ENCODE measurements at regions not wholly inside any gene's neighbourhood (a gene's known extent, or its start where the extent isn't known, plus 50 kb on each side); places are given as distances from the start of the nearest gene placed in this dataset.

DNA sequence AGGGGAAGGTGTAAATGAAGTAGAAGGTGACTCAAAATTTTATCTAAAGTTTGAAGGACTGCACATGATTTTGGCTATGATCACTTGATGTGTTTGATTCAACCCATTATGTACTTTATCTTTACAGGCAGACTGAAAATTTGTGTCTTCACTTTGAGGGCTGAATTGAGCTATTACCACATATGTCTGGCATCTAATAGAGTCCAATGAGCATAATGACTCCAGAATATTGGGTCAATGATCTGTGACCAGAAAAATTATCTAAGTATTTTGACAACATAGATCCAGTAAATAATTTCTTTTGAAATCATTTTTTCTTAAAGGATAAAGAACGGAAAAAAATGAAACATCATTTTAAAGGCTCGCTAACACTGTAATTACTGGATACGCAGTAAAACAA is 2810.0 kb downstream of the PCDH9 start:
- TF ChIP-seq EZH2phosphoT487 (IDR thresholded peaks at IDR 0.05; ENCODE audit: low read depth): no peak
- TF ChIP-seq CTCF (IDR thresholded peaks at IDR 0.05; ENCODE audit: low read depth, low read length): no peak
- Histone ChIP-seq H3K36me3 (replicated peaks; ENCODE audit: low read depth, low read length) (no peaks in the 10 kb centered on the region), H3K4me2 (ENCODE audit: low read length) (no peak overlapping the region)

GRCh38 chr13:64417581-64417980 is 2812.6 kb downstream of the PCDH9 start:
- Histone ChIP-seq H3K79me2 (ENCODE audit: low read length) (no peaks in the 10 kb centered on the region), H4K20me1 (ENCODE audit: insufficient read depth, low read length) (no peaks in the 10 kb centered on the region), H3K9ac (ENCODE audit: low read length) (no peak overlapping the region), H3K4me1 (ENCODE audit: low read length) (peaks cover 8% of the 10 kb centered on the region), H2AFZ (ENCODE audit: low read depth, low read length) (no peak overlapping the region), H3K9me3 (ENCODE audit: insufficient read depth, low read length) (no peaks in the 10 kb centered on the region), H3K27ac (ENCODE audit: low read length) (no peak overlapping the region), H3K27me3 (ENCODE audit: low read depth, low read length) (no peaks in the 10 kb centered on the region), H3K36me3 (replicated peaks; ENCODE audit: low read depth, low read length) (no peaks in the 10 kb centered on the region), H3K4me2 (ENCODE audit: low read length) (no peak overlapping the region), H3K4me3 (ENCODE audit: low read length) (no peak overlapping the region)
- TF ChIP-seq CTCF (IDR thresholded peaks at IDR 0.05; ENCODE audit: low read depth, low read length): no peak
- no peak for TF ChIP-seq EZH2phosphoT487 (IDR thresholded peaks at IDR 0.05; ENCODE audit: low read depth)

More for the DNA sequence above, 2810.0 kb downstream of the PCDH9 start:
- no peaks in the 10 kb centered on the region for H4K20me1 ChIP-seq (ENCODE audit: insufficient read depth, low read length)
- no peak overlapping the region for H2AFZ ChIP-seq (ENCODE audit: low read depth, low read length)
- H3K27me3 ChIP-seq (ENCODE audit: low read depth, low read length): no peaks in the 10 kb centered on the region
- no peaks in the 10 kb centered on the region for H3K9me3 ChIP-seq (ENCODE audit: insufficient read depth, low read length)
- no peak overlapping the region for H3K9ac ChIP-seq (ENCODE audit: low read length)
- no peak overlapping the region for H3K4me3 ChIP-seq (ENCODE audit: low read length)
- no peaks in the 10 kb centered on the region for H3K79me2 ChIP-seq (ENCODE audit: low read length)
- H3K4me1 ChIP-seq (ENCODE audit: low read length): no peaks in the 10 kb centered on the region
- H3K27ac ChIP-seq (ENCODE audit: low read length): no peak overlapping the region

DNA sequence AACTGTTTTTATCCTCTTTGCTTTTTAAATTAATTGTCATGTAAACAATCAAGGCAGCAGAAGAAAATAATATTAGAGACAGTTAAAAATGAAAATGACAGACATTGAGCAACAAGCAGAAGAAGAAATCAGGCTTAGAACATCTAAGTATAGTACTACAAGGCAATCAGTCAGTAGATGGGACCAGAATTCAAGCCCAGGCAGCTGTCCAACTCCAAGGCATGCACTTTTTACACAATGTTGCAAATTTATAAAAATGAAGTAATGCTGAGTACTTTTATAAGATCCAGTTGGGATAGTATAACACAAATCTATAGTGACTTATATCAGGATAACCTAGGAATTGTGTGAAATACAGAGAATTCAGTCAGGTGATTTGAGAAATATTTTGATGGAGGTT is 2815.8 kb downstream of the PCDH9 start:
- Histone ChIP-seq H3K4me2 (ENCODE audit: low read length) (no peak overlapping the region), H2AFZ (ENCODE audit: low read depth, low read length) (no peak overlapping the region), H3K4me3 (ENCODE audit: low read length) (no peak overlapping the region), H3K9me3 (ENCODE audit: insufficient read depth, low read length) (no peaks in the 10 kb centered on the region), H3K79me2 (ENCODE audit: low read length) (no peaks in the 10 kb centered on the region), H3K27ac (ENCODE audit: low read length) (no peak overlapping the region), H4K20me1 (ENCODE audit: insufficient read depth, low read length) (no peaks in the 10 kb centered on the region), H3K4me1 (ENCODE audit: low read length) (peaks cover 8% of the 10 kb centered on the region), H3K36me3 (replicated peaks; ENCODE audit: low read depth, low read length) (no peaks in the 10 kb centered on the region), H3K27me3 (ENCODE audit: low read depth, low read length) (no peaks in the 10 kb centered on the region), H3K9ac (ENCODE audit: low read length) (no peak overlapping the region)
- no peak for TF ChIP-seq EZH2phosphoT487 (IDR thresholded peaks at IDR 0.05; ENCODE audit: low read depth)
- TF ChIP-seq CTCF (IDR thresholded peaks at IDR 0.05; ENCODE audit: low read depth, low read length): no peak

DNA sequence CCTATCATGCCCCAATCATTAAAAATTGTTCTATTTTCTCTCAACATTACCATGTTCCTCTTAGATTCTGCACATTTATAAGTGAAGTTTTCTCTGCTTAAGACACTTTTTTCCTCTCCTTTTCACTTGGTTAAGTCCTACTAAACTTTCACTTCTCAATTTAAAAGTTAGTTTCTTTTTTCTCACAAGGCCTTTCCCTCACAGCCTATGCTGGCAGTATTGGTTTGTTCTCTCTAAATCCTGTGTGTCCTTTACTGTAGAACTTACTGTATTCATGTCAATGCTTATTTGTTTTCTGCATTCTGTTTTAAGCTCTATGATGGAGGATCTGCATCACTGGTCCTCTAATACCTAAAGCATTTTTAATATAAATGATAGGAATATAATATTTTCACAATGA is 2816.6 kb downstream of the PCDH9 start:
- Histone ChIP-seq H3K36me3 (replicated peaks; ENCODE audit: low read depth, low read length) (no peaks in the 10 kb centered on the region), H3K4me1 (ENCODE audit: low read length) (peaks cover 8% of the 10 kb centered on the region), H3K9me3 (ENCODE audit: insufficient read depth, low read length) (no peaks in the 10 kb centered on the region), H3K9ac (ENCODE audit: low read length) (no peak overlapping the region), H2AFZ (ENCODE audit: low read depth, low read length) (no peak overlapping the region), H3K79me2 (ENCODE audit: low read length) (no peaks in the 10 kb centered on the region), H4K20me1 (ENCODE audit: insufficient read depth, low read length) (no peaks in the 10 kb centered on the region), H3K27me3 (ENCODE audit: low read depth, low read length) (no peaks in the 10 kb centered on the region), H3K4me3 (ENCODE audit: low read length) (no peak overlapping the region), H3K27ac (ENCODE audit: low read length) (no peak overlapping the region), H3K4me2 (ENCODE audit: low read length) (no peak overlapping the region)
- no peak for TF ChIP-seq CTCF (IDR thresholded peaks at IDR 0.05; ENCODE audit: low read depth, low read length)
- TF ChIP-seq EZH2phosphoT487 (IDR thresholded peaks at IDR 0.05; ENCODE audit: low read depth): no peak
